ENCODE measurements at regions not wholly inside any gene's neighbourhood (a gene's known extent, or its start where the extent isn't known, plus 50 kb on each side); places are given as distances from the start of the nearest gene placed in this dataset.

DNA sequence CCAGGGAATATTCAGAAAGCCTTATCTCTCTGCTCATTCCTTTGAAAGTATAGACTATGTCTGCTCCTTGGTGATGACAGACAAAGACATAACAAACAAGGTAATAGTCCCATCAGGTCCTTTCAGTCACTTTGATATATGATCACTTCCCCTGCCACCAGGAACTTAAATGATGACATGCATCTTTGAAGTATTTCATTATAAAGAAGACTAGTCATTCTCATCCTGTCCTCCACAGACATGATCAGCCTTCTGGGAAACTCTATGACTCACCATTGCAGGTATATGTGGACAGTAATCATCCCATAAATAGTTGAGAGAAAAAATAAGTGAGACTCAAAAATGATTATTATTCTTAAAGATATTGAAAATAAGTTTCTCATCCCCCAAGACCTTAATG, 117.5 kb upstream of the VCX2 start:
- TF ChIP-seq POLR2A (IDR thresholded peaks at IDR 0.05): no peak
- TF ChIP-seq, protein P1, sequence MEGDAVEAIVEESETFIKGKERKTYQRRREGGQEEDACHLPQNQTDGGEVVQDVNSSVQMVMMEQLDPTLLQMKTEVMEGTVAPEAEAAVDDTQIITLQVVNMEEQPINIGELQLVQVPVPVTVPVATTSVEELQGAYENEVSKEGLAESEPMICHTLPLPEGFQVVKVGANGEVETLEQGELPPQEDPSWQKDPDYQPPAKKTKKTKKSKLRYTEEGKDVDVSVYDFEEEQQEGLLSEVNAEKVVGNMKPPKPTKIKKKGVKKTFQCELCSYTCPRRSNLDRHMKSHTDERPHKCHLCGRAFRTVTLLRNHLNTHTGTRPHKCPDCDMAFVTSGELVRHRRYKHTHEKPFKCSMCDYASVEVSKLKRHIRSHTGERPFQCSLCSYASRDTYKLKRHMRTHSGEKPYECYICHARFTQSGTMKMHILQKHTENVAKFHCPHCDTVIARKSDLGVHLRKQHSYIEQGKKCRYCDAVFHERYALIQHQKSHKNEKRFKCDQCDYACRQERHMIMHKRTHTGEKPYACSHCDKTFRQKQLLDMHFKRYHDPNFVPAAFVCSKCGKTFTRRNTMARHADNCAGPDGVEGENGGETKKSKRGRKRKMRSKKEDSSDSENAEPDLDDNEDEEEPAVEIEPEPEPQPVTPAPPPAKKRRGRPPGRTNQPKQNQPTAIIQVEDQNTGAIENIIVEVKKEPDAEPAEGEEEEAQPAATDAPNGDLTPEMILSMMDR (IDR thresholded peaks at IDR 0.05): no peak
- no peaks in the 10 kb centered on the region for H3K4me1 ChIP-seq
- no peaks in the 10 kb centered on the region for H3K27me3 ChIP-seq
- intact Hi-C loops (cut with DNase I): no loop called here
- H3K4me3 ChIP-seq (replicated peaks in 1 of 3): no peak overlapping the region
- H3K9me3 ChIP-seq: no peaks in the 10 kb centered on the region
- no peak overlapping the region for H3K27ac ChIP-seq
- DNase-seq: no peak
- no peaks in the 10 kb centered on the region for H3K36me3 ChIP-seq

DNA sequence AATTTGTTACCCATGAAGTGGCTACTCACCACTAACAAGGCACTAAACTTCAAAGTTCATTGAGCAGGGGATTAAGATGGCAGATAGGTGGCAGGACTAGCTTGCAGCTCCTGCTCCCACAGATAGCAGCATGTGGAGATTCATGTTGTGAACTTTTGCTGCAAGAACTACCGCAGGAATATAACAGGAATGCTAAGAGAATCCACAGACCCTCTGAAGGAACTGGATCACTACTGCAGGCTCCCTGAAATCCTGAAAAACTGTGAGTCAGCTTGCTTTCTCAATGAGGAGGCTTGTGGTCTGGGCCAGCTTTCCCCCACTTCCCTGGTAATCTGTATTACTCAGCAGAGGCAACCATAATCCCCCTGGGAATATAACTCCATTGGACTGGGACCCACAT, 118.5 kb upstream of the VCX2 start:
- TF ChIP-seq POLR2A (IDR thresholded peaks at IDR 0.05): no peak
- TF ChIP-seq, protein P1 (IDR thresholded peaks at IDR 0.05): no peak
- no peak overlapping the region for H3K4me3 ChIP-seq (replicated peaks in 1 of 3)
- WGBS, 2 donors: 92 to 100% methylated on average over 1 of the region's 1 CpG
- no peak overlapping the region for H3K27ac ChIP-seq
- intact Hi-C loops (cut with DNase I): no loop called here
- H3K36me3 ChIP-seq: no peaks in the 10 kb centered on the region
- no peak for DNase-seq
- no peaks in the 10 kb centered on the region for H3K4me1 ChIP-seq
- no peaks in the 10 kb centered on the region for H3K9me3 ChIP-seq
- no peaks in the 10 kb centered on the region for H3K27me3 ChIP-seq

DNA sequence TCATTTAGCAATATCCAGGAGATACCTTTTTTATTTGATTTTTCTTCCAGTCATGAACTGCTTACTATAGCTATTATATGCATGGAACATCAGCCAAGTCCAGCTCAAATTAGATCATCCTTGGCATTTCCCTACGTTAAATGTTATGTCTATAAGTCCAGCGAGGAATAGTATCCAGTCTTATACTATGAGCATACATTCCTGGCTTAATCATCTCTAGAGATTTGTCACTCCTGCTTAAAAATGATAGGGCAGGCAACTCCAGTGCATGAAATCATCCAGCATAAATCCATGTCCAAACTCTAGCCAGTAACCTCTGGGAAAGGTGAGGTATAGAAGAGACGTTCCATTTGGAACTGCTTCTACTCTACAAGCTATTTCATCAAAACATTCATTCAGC, 126.7 kb upstream of the VCX2 start:
- intact Hi-C loops (cut with DNase I): no loop called here

DNA sequence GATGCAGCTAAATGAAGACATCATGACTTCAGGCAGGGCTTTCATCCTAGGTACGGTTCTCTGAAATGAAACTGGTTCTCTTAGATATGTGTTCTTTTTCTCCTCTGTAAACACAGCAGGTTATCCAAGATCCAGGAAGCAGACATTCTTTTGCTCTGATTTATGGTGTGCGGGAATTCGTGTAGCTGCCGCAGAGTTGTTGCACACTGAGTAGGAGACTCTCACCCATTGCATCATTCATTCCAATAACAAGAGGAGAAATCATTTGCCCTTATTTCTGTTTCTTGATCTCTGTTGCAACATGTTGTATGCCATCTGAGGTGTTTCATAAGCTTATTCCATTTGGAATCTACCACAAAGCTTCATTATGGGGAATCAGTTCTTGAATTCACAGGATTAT, 133.6 kb upstream of the VCX2 start:
- no peaks in the 10 kb centered on the region for H3K36me3 ChIP-seq
- no peak overlapping the region for H3K4me3 ChIP-seq (replicated peaks in 1 of 3)
- TF ChIP-seq, protein P1 (IDR thresholded peaks at IDR 0.05): no peak
- no peak for TF ChIP-seq POLR2A (IDR thresholded peaks at IDR 0.05)
- intact Hi-C loops (cut with DNase I): no loop called here
- no peaks in the 10 kb centered on the region for H3K9me3 ChIP-seq
- no peak overlapping the region for H3K27ac ChIP-seq
- H3K27me3 ChIP-seq: no peaks in the 10 kb centered on the region
- no peak for DNase-seq
- 91 to 97% methylated on average over 4 of the region's 4 CpGs for WGBS, 2 donors
- no peaks in the 10 kb centered on the region for H3K4me1 ChIP-seq

More for the DNA sequence above, 126.7 kb upstream of the VCX2 start:
- H3K9me3 ChIP-seq: no peaks in the 10 kb centered on the region
- no peak for TF ChIP-seq POLR2A (IDR thresholded peaks at IDR 0.05)
- TF ChIP-seq, protein P1 (IDR thresholded peaks at IDR 0.05): no peak
- no peaks in the 10 kb centered on the region for H3K27me3 ChIP-seq
- H3K4me1 ChIP-seq: no peaks in the 10 kb centered on the region
- no peak overlapping the region for H3K4me3 ChIP-seq (replicated peaks in 1 of 3)
- WGBS, 2 donors: 67 to 81% methylated on average over 3 of the region's 3 CpGs
- no peak overlapping the region for H3K27ac ChIP-seq
- no peak for DNase-seq
- H3K36me3 ChIP-seq: no peaks in the 10 kb centered on the region

DNA sequence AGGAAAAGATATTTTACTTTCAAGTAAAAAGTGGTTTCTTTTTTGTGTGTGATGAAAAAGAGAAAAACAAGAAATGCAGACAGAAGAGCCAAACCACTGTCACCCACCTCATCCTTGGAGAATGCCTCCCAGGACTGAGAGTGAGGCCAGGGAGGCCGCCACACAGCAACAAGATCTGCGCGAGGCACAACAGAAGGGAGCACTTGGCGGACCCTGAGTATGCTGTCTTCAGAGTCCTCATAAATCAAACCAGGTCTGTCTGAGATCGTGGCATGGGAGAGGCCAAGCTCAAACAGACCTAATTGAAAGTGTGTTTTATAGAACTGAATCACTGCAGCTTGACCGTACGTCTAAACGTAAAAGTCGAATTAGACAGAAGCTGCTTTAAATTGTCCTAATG, 134.3 kb upstream of the VCX2 start:
- intact Hi-C loops (cut with DNase I): no loop called here
- no peaks in the 10 kb centered on the region for H3K4me1 ChIP-seq
- no peaks in the 10 kb centered on the region for H3K36me3 ChIP-seq
- no peak overlapping the region for H3K4me3 ChIP-seq (replicated peaks in 1 of 3)
- no peak overlapping the region for H3K27ac ChIP-seq
- WGBS, 2 donors: 82 to 90% methylated on average over 9 of the region's 9 CpGs
- H3K27me3 ChIP-seq: no peaks in the 10 kb centered on the region
- no peaks in the 10 kb centered on the region for H3K9me3 ChIP-seq
- TF ChIP-seq, protein P1 (IDR thresholded peaks at IDR 0.05): no peak
- no peak for TF ChIP-seq POLR2A (IDR thresholded peaks at IDR 0.05)
- no peak for DNase-seq
